WTC11 (cell line): ENCODE measurements at regions not wholly inside any gene's neighbourhood (a gene's known extent, or its start where the extent isn't known, plus 50 kb on each side); places are given as distances from the start of the nearest gene placed in this dataset.

ENCODE experiments used
- ATAC-seq: fragments of 200-7000 bp; cut with Tn5 transposase; 2 replicates; pipeline ENCODE4 v1.10.0; 2021; ENCODE audit warnings: mild to moderate bottlenecking, moderate library complexity
- CTCF ChIA-PET: fragments of 300-600 bp; sonication (Branson Sonifier 250); formaldehyde crosslinking; loops from one replicate; lab custom pipeline; 2021; ENCODE audit warnings: antibody characterized with exemption; lab: Charles Lee
- POLR2A ChIA-PET: fragments of 350-600 bp; sonication (Branson Sonifier 250); formaldehyde crosslinking; loops from one replicate; lab custom pipeline; 2021; ENCODE audit warnings: antibody characterized with exemption; lab: Charles Lee
- DNase-seq: peaks from one replicate; pipeline ENCODE4 v3.0.0; 2021; ENCODE audit warnings: low spot score
- H3K27ac Mint-ChIP-seq: 2 replicates; pipeline ENCODE4 v1.8.0; 2021; ENCODE audit warnings: mixed read lengths
- H3K27me3 Mint-ChIP-seq: 2 replicates; pipeline ENCODE4 v1.8.0; 2021; ENCODE audit warnings: low read depth, mild to moderate bottlenecking, moderate library complexity, mixed read lengths
- H3K36me3 Mint-ChIP-seq: 2 replicates; pipeline ENCODE4 v1.8.0; 2021; ENCODE audit warnings: mixed read lengths
- H3K4me1 Mint-ChIP-seq: 2 replicates; pipeline ENCODE4 v1.8.0; 2022; ENCODE audit warnings: mixed read lengths
- H3K4me3 Mint-ChIP-seq: 2 replicates; pipeline ENCODE4 v1.8.0; 2021; ENCODE audit warnings: mild to moderate bottlenecking, moderate library complexity, mixed read lengths
- H3K9me3 Mint-ChIP-seq: 2 replicates; pipeline ENCODE4 v1.8.0; 2021; ENCODE audit warnings: mixed read lengths
- MYBL2 ChIP-seq: sonication (generic); formaldehyde crosslinking; IDR thresholded peaks from 2 replicates; pipeline ENCODE4 v1.8.1; 2023; ENCODE audit warnings: mild to moderate bottlenecking, moderate library complexity, missing genetic modification reagents
- NR1H2 ChIP-seq: sonication (generic); formaldehyde crosslinking; IDR thresholded peaks from 2 replicates; pipeline ENCODE4 v1.9.0; 2021; ENCODE audit warnings: mild to moderate bottlenecking, moderate library complexity, missing genetic modification reagents
- RORB ChIP-seq: fragments of 250-450 bp; sonication (Bioruptor Pico); IDR thresholded peaks from 2 replicates; pipeline ENCODE4 v1.9.0; 2021; ENCODE audit warnings: mild to moderate bottlenecking
- ZBTB21 ChIP-seq: sonication (generic); formaldehyde crosslinking; IDR thresholded peaks from 2 replicates; pipeline ENCODE4 v1.8.1; 2023; ENCODE audit warnings: mild to moderate bottlenecking, missing genetic modification reagents, borderline replicate concordance
- ZNF219 ChIP-seq: sonication (generic); formaldehyde crosslinking; IDR thresholded peaks from 2 replicates; pipeline ENCODE4 v1.8.0; 2023; ENCODE audit warnings: missing genetic modification reagents, mild to moderate bottlenecking, borderline replicate concordance
- ZNF232 ChIP-seq: sonication (generic); formaldehyde crosslinking; IDR thresholded peaks from 2 replicates; pipeline ENCODE4 v1.8.0; 2022; ENCODE audit warnings: mild to moderate bottlenecking, missing genetic modification reagents
- TF ChIP-seq, protein P1 (sequence below): fragments of 250-450 bp; sonication (Bioruptor Pico); IDR thresholded peaks from 2 replicates; pipeline ENCODE4 v1.9.0; 2021; ENCODE audit warnings: mild to moderate bottlenecking
- TF ChIP-seq, protein P2 (sequence below): sonication (generic); formaldehyde crosslinking; IDR thresholded peaks from 2 replicates; pipeline ENCODE4 v1.8.0; 2022; ENCODE audit warnings: mild to moderate bottlenecking, missing genetic modification reagents
- TF ChIP-seq, protein P3 (sequence below): sonication (generic); formaldehyde crosslinking; IDR thresholded peaks from 2 replicates; pipeline ENCODE4 v1.8.0; 2022; ENCODE audit warnings: missing genetic modification reagents
- TF ChIP-seq, protein P4 (sequence below): sonication (generic); formaldehyde crosslinking; IDR thresholded peaks from 2 replicates; pipeline ENCODE4 v1.8.1; 2023; ENCODE audit warnings: mild to moderate bottlenecking, moderate library complexity, missing genetic modification reagents
- TF ChIP-seq, protein P5 (sequence below): fragments of 250-450 bp; sonication (Bioruptor Pico); IDR thresholded peaks from 2 replicates; pipeline ENCODE4 v1.8.0; 2021; ENCODE audit warnings: mild to moderate bottlenecking
- TF ChIP-seq, protein P6 (sequence below): sonication (generic); formaldehyde crosslinking; IDR thresholded peaks from 2 replicates; pipeline ENCODE4 v1.8.0; 2023; ENCODE audit warnings: missing genetic modification reagents, mild to moderate bottlenecking, borderline replicate concordance
- TF ChIP-seq, protein P7 (sequence below): sonication (generic); formaldehyde crosslinking; IDR thresholded peaks from 2 replicates; pipeline ENCODE4 v1.8.1; 2023; ENCODE audit warnings: mild to moderate bottlenecking, missing genetic modification reagents, moderate library complexity

DNA sequence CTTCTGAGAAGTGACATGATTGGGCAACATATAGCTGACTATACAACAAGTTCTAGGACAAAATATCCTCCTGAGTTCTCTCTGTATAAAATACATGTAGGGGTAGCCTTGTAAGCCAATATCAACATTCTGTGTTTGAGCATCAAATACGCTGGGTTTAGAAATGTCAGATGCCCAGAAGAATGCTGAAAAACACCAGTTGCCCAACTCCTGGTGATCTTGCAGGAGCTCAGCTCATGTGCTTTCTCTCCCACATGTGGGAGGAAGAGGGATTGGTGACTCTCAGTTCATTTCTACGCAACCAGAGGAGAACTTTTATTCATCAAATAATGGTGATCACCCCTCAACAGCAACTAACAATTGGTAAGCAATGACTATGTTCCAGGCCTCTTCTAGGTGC is 810.9 kb upstream of the ACO1 start (continued):
- TF ChIP-seq ZBTB21 (no peak), ZNF232 (CRISPR knock-in tag) (no peak), MYBL2 (CRISPR knock-in tag) (no peak)
- TF ChIP-seq, protein P1, sequence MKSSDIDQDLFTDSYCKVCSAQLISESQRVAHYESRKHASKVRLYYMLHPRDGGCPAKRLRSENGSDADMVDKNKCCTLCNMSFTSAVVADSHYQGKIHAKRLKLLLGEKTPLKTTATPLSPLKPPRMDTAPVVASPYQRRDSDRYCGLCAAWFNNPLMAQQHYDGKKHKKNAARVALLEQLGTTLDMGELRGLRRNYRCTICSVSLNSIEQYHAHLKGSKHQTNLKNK, result no peak
- TF ChIP-seq, protein P2, sequence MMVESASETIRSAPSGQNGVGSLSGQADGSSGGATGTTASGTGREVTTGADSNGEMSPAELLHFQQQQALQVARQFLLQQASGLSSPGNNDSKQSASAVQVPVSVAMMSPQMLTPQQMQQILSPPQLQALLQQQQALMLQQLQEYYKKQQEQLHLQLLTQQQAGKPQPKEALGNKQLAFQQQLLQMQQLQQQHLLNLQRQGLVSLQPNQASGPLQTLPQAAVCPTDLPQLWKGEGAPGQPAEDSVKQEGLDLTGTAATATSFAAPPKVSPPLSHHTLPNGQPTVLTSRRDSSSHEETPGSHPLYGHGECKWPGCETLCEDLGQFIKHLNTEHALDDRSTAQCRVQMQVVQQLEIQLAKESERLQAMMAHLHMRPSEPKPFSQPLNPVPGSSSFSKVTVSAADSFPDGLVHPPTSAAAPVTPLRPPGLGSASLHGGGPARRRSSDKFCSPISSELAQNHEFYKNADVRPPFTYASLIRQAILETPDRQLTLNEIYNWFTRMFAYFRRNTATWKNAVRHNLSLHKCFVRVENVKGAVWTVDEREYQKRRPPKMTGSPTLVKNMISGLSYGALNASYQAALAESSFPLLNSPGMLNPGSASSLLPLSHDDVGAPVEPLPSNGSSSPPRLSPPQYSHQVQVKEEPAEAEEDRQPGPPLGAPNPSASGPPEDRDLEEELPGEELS, result no peak
- TF ChIP-seq, protein P3, sequence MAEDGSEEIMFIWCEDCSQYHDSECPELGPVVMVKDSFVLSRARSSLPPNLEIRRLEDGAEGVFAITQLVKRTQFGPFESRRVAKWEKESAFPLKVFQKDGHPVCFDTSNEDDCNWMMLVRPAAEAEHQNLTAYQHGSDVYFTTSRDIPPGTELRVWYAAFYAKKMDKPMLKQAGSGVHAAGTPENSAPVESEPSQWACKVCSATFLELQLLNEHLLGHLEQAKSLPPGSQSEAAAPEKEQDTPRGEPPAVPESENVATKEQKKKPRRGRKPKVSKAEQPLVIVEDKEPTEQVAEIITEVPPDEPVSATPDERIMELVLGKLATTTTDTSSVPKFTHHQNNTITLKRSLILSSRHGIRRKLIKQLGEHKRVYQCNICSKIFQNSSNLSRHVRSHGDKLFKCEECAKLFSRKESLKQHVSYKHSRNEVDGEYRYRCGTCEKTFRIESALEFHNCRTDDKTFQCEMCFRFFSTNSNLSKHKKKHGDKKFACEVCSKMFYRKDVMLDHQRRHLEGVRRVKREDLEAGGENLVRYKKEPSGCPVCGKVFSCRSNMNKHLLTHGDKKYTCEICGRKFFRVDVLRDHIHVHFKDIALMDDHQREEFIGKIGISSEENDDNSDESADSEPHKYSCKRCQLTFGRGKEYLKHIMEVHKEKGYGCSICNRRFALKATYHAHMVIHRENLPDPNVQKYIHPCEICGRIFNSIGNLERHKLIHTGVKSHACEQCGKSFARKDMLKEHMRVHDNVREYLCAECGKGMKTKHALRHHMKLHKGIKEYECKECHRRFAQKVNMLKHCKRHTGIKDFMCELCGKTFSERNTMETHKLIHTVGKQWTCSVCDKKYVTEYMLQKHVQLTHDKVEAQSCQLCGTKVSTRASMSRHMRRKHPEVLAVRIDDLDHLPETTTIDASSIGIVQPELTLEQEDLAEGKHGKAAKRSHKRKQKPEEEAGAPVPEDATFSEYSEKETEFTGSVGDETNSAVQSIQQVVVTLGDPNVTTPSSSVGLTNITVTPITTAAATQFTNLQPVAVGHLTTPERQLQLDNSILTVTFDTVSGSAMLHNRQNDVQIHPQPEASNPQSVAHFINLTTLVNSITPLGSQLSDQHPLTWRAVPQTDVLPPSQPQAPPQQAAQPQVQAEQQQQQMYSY (CRISPR knock-in tag), result no peak

DNA sequence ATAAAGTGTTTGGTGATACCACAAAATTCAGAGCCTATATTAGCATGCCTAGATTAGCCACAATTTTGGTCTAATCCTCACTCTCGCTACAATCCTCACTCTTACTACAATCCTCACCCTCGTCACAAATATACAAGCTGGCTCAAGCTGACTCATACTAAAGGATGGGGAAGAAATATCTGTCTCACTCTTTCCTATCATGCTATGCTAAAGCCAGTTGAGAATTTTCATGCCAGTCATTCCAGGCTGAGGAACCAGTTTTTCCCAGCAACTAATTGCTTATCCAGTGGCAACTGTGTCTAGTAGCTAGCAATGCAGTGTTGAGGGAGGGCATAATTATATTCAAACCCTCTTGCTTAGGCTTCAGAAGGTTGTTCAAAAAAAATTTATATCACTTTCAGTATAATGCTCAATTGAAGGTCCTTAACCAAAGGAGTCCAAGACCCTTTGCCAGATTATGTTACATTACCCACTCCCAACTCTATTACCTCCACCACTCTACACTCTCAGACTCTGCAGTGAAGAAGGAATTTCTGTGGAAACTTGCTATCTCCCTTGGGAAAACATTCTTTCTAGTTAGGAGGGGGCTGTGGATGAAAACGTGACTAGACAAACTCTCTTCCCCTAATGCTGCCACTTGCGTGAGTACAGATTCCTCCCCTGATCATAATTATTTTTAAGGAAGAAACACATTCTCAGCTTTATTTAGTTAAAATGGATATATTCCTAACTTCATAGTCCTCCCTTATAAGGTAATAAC is 810.3 kb upstream of the ACO1 start:
- Mint-ChIP-seq H3K9me3 (peaks cover 13% of the 10 kb centered on the region), H3K27me3 (no peaks in the 10 kb centered on the region), H3K4me3 (no peak overlapping the region), H3K4me1 (no peaks in the 10 kb centered on the region), H3K36me3 (no peaks in the 10 kb centered on the region), H3K27ac (no peak overlapping the region; the same call in 1 of the 2 replicates)
- ChIA-PET POLR2A (no interaction called here), CTCF (no interaction called here)
- DNase-seq (no peak), ATAC-seq (no peak)
- TF ChIP-seq, protein P4, sequence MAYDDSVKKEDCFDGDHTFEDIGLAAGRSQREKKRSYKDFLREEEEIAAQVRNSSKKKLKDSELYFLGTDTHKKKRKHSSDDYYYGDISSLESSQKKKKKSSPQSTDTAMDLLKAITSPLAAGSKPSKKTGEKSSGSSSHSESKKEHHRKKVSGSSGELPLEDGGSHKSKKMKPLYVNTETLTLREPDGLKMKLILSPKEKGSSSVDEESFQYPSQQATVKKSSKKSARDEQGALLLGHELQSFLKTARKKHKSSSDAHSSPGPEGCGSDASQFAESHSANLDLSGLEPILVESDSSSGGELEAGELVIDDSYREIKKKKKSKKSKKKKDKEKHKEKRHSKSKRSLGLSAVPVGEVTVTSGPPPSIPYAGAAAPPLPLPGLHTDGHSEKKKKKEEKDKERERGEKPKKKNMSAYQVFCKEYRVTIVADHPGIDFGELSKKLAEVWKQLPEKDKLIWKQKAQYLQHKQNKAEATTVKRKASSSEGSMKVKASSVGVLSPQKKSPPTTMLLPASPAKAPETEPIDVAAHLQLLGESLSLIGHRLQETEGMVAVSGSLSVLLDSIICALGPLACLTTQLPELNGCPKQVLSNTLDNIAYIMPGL (CRISPR knock-in tag), result no peak
- TF ChIP-seq, protein P5, sequence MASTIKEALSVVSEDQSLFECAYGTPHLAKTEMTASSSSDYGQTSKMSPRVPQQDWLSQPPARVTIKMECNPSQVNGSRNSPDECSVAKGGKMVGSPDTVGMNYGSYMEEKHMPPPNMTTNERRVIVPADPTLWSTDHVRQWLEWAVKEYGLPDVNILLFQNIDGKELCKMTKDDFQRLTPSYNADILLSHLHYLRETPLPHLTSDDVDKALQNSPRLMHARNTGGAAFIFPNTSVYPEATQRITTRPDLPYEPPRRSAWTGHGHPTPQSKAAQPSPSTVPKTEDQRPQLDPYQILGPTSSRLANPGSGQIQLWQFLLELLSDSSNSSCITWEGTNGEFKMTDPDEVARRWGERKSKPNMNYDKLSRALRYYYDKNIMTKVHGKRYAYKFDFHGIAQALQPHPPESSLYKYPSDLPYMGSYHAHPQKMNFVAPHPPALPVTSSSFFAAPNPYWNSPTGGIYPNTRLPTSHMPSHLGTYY, result no peak
- TF ChIP-seq ZNF219, result no peak

DNA sequence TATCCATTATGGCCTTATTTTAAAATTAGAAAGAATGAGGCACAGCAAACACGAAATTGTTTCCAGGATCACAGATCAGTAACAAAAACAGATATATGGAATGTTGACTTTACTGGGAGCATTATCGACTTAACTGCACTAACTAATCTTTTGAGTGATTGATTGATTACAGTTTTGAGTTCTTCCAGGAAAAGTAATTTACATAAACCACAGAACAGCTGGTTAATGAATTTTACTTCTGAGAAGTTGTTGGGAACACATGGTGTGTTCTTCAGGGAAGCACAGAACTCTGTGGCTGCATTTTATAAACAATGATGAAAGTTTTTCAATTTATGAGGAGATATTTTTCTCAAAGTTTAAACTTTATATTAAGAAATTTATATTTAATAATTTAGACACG is 802.4 kb upstream of the ACO1 start:
- TF ChIP-seq, protein P3 (CRISPR knock-in tag), result no peak
- TF ChIP-seq, protein P6, sequence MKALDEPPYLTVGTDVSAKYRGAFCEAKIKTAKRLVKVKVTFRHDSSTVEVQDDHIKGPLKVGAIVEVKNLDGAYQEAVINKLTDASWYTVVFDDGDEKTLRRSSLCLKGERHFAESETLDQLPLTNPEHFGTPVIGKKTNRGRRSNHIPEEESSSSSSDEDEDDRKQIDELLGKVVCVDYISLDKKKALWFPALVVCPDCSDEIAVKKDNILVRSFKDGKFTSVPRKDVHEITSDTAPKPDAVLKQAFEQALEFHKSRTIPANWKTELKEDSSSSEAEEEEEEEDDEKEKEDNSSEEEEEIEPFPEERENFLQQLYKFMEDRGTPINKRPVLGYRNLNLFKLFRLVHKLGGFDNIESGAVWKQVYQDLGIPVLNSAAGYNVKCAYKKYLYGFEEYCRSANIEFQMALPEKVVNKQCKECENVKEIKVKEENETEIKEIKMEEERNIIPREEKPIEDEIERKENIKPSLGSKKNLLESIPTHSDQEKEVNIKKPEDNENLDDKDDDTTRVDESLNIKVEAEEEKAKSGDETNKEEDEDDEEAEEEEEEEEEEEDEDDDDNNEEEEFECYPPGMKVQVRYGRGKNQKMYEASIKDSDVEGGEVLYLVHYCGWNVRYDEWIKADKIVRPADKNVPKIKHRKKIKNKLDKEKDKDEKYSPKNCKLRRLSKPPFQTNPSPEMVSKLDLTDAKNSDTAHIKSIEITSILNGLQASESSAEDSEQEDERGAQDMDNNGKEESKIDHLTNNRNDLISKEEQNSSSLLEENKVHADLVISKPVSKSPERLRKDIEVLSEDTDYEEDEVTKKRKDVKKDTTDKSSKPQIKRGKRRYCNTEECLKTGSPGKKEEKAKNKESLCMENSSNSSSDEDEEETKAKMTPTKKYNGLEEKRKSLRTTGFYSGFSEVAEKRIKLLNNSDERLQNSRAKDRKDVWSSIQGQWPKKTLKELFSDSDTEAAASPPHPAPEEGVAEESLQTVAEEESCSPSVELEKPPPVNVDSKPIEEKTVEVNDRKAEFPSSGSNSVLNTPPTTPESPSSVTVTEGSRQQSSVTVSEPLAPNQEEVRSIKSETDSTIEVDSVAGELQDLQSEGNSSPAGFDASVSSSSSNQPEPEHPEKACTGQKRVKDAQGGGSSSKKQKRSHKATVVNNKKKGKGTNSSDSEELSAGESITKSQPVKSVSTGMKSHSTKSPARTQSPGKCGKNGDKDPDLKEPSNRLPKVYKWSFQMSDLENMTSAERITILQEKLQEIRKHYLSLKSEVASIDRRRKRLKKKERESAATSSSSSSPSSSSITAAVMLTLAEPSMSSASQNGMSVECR, result no peak
- TF ChIP-seq RORB (CRISPR knock-in tag) (no peak), NR1H2 (CRISPR knock-in tag) (no peak)
- TF ChIP-seq, protein P7, sequence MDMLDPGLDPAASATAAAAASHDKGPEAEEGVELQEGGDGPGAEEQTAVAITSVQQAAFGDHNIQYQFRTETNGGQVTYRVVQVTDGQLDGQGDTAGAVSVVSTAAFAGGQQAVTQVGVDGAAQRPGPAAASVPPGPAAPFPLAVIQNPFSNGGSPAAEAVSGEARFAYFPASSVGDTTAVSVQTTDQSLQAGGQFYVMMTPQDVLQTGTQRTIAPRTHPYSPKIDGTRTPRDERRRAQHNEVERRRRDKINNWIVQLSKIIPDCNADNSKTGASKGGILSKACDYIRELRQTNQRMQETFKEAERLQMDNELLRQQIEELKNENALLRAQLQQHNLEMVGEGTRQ, result no peak
- ATAC-seq (no peak), DNase-seq (no peak)
- H3K4me3 Mint-ChIP-seq, result no peak overlapping the region
- 0 out of 2 replicates have a peak, but pooled peaks cover 3% of the 10 kb centered on the region for H3K9me3 Mint-ChIP-seq
- H3K36me3 Mint-ChIP-seq, result no peaks in the 10 kb centered on the region
- no peaks in the 10 kb centered on the region for H3K4me1 Mint-ChIP-seq
- CTCF ChIA-PET, result no interaction called here
- POLR2A ChIA-PET, result no interaction called here
- H3K27me3 Mint-ChIP-seq, result no peaks in the 10 kb centered on the region
- no peak overlapping the region for H3K27ac Mint-ChIP-seq
